SK-N-MC (cell line): ENCODE measurements at regions not wholly inside any gene's neighbourhood (a gene's known extent, or its start where the extent isn't known, plus 50 kb on each side); places are given as distances from the start of the nearest gene placed in this dataset.

Experiments used
- DNase-seq: peaks from one replicate; pipeline ENCODE4 v3.0.0-alpha.2; 2011; ENCODE audit warnings: low read depth, low spot score
- H3K27ac ChIP-seq: fragments of 200-600 bp; sonication (generic); 2 replicates; pipeline ENCODE4 v1.5.1; 2016; ENCODE audit warnings: mixed run types
- H3K36me3 ChIP-seq: fragments of 200-600 bp; sonication (generic); 2 replicates; pipeline ENCODE4 v1.6.1; 2017; ENCODE audit warnings: antibody characterized with exemption, low read length, mixed read lengths; ENCODE audit not compliant: insufficient read depth
- H3K4me3 ChIP-seq: fragments of 200-600 bp; sonication (generic); 2 replicates; pipeline ENCODE4 v1.5.1; 2016
- H3K9ac ChIP-seq: fragments of 200-600 bp; sonication (generic); 2 replicates; pipeline ENCODE4 v1.8.0; 2017; ENCODE audit warnings: mixed run types, mixed read lengths; ENCODE audit not compliant: insufficient read length
- H3K9me3 ChIP-seq: fragments of 200-600 bp; sonication (generic); 2 replicates; pipeline ENCODE4 v1.6.1; 2017; ENCODE audit warnings: low read depth, mild to moderate bottlenecking, antibody characterized with exemption, low read length, moderate library complexity, mixed read lengths
- EZH2 ChIP-seq: fragments of 200-600 bp; sonication (generic); IDR thresholded peaks from one replicate; pipeline ENCODE4 v1.6.1; 2017; ENCODE audit warnings: antibody characterized with exemption
- FOXP2 ChIP-seq: optimal IDR thresholded peaks from 2 replicates; pipeline ENCODE3; 2011; ENCODE audit warnings: mild to moderate bottlenecking, moderate library complexity; ENCODE audit not compliant: insufficient read depth; ENCODE audit errors: extremely low read length, control extremely low read depth
- POLR2AphosphoS5 ChIP-seq: IDR thresholded peaks from 2 replicates; pipeline ENCODE4 v1.6.1; 2012; ENCODE audit warnings: mild to moderate bottlenecking, low read depth, low read length, borderline replicate concordance

GRCh38 chr15:29411299-29411698, 141.7 kb upstream of the NSMCE3 start:
- TF ChIP-seq EZH2 (no peak), POLR2AphosphoS5 (no peak), FOXP2 (no peak)
- no peaks in the 10 kb centered on the region for H3K36me3 ChIP-seq
- no peak overlapping the region for H3K4me3 ChIP-seq
- no peaks in the 10 kb centered on the region for H3K9me3 ChIP-seq
- H3K9ac ChIP-seq, result no peak overlapping the region
- no peak overlapping the region for H3K27ac ChIP-seq
- DNase-seq, result no peak

GRCh38 chr15:29410338-29410737, 140.7 kb upstream of the NSMCE3 start:
- H3K36me3 ChIP-seq, result no peaks in the 10 kb centered on the region
- TF ChIP-seq FOXP2 (no peak), EZH2 (no peak), POLR2AphosphoS5 (no peak)
- DNase-seq, result no peak
- no peaks in the 10 kb centered on the region for H3K9me3 ChIP-seq
- H3K9ac ChIP-seq, result no peak overlapping the region
- no peak overlapping the region for H3K4me3 ChIP-seq
- H3K27ac ChIP-seq, result no peak overlapping the region

DNA sequence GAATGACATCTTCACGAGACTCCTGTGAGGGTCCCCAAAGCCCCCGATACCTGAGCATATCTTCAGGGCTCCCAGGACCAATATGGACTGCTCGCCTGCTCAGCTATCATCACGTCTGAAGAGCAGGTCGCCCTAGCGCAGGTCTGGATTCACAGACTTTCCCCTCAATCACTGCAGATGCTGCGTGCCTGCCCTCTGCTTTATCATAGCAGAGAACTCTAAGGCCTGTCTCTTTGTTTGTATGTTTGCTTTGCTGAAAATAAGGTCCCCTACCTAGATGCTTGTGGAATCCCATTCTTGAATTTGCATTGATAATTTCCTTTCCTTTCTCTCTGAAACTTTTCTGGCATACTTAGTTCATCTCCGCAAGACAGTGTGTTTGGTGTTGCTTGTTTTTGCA, 140.3 kb upstream of the NSMCE3 start:
- no peak overlapping the region for H3K27ac ChIP-seq
- TF ChIP-seq POLR2AphosphoS5 (no peak), EZH2 (no peak), FOXP2 (no peak)
- DNase-seq, result no peak
- no peak overlapping the region for H3K9ac ChIP-seq
- no peaks in the 10 kb centered on the region for H3K9me3 ChIP-seq
- no peak overlapping the region for H3K4me3 ChIP-seq
- H3K36me3 ChIP-seq, result no peaks in the 10 kb centered on the region

DNA sequence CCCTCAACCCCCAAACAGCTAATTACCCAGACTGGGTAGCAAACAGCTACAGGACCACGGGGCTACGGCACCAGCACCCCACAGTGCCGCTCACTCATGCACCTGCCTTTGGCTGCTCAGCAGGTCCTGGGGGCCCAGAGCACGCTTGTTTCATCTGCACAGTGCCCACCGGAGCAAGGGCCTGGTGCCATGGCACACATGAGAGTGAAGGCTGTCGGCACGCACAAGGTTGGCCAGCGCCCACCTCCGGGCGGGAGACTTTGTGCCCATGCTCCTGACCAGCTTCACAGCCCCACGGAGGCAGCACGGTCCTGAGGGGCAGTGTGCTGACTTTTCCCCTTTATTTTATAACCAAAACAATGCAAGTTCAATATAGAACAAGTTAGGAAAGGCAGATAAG, 135.9 kb upstream of the NSMCE3 start:
- Histone ChIP-seq H3K9me3 (no peaks in the 10 kb centered on the region), H3K36me3 (no peaks in the 10 kb centered on the region), H3K4me3 (no peak overlapping the region), H3K9ac (no peak overlapping the region), H3K27ac (no peak overlapping the region)
- DNase-seq, result no peak
- TF ChIP-seq EZH2 (no peak), POLR2AphosphoS5 (no peak), FOXP2 (no peak)

DNA sequence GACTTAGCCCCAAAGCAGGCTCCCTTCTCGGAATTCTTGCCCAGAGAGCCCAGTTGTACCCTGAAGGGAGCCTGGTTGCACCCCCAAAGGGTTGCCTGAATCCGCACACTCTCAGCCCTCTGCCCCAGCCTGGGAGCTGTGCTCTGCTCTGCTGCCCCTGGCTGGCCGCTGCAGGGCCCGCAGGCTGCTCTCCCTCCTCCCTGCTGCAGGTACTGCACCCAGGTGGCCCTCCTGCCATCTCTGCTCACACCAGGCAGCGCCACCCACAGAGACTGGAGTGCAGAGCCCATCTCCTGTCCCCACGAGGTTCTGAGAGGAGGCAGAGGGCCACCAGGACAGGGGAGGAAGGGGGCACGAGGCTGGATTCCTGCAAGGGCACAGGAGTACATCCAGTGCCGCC, 134.2 kb upstream of the NSMCE3 start:
- no peak overlapping the region for H3K9ac ChIP-seq
- H3K4me3 ChIP-seq, result no peak overlapping the region
- H3K27ac ChIP-seq, result no peak overlapping the region
- no peak for TF ChIP-seq EZH2
- no peak for TF ChIP-seq POLR2AphosphoS5
- no peak for TF ChIP-seq FOXP2
- no peak for DNase-seq
- no peaks in the 10 kb centered on the region for H3K36me3 ChIP-seq
- no peaks in the 10 kb centered on the region for H3K9me3 ChIP-seq

DNA sequence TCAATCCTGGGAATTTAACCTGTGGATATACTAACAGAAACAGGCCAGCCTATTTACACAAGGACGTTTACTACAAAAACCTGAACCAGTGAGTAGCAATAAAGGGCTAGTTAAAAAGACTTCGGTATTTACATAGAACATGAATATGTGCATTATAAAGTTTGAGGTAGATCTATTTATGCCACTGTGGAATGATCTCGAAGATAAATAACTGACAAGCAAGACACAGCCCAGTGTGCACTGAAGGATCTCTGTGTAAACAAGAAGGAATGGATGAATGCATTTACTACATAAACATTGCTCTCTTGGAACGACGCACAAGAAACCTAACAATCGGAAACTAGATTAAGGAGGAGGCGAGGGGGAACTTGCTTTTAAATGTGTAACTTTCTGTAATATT, 132.0 kb upstream of the NSMCE3 start:
- Histone ChIP-seq H3K27ac (no peak overlapping the region), H3K4me3 (no peak overlapping the region), H3K36me3 (no peaks in the 10 kb centered on the region), H3K9ac (no peak overlapping the region), H3K9me3 (no peaks in the 10 kb centered on the region)
- TF ChIP-seq POLR2AphosphoS5 (no peak), FOXP2 (no peak), EZH2 (no peak)
- no peak for DNase-seq

DNA sequence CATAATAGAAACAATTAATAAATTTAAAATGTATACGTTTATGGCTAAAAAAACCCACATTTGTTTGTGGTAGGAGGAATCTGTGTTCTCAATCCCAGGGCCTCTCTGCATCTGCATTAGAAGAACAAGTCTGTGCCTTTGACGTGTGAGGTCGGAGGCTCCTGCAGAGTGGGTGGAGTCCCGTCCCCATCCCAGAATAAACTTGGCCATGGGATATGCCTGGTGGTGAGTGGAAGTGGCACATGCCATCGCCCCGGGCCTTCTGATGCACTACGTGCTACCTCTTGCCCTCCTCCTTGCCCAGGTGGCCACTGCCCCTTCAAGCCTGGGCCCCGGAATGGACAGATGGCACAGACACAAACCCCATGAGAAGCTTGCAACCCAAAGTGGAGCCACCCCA, 131.1 kb upstream of the NSMCE3 start:
- no peaks in the 10 kb centered on the region for H3K36me3 ChIP-seq
- TF ChIP-seq POLR2AphosphoS5 (no peak), FOXP2 (no peak), EZH2 (no peak)
- no peak overlapping the region for H3K27ac ChIP-seq
- no peak overlapping the region for H3K9ac ChIP-seq
- no peaks in the 10 kb centered on the region for H3K9me3 ChIP-seq
- no peak for DNase-seq
- no peak overlapping the region for H3K4me3 ChIP-seq

DNA sequence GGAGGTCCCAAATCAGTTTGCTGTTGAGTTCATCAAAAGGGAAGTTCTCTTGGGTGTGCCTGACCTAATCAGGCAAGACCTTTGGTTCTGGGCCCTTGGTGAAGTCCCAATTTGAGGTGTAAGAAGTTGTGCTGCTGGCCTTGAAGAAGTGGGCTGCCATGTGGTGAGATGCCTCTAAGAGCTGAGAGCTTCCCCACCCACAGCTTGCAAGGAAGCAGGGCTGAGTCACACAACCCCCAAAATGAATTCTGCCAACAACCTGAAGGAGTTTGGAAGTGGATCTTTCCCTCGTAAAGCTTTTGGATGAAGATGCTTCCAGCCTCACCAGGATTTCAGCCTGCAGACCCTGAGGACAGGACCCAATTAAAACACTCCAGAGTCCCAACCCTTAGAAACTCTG, 129.3 kb upstream of the NSMCE3 start:
- no peak for DNase-seq
- TF ChIP-seq EZH2 (no peak), FOXP2 (no peak), POLR2AphosphoS5 (no peak)
- H3K4me3 ChIP-seq, result no peak overlapping the region
- H3K27ac ChIP-seq, result no peak overlapping the region
- H3K36me3 ChIP-seq, result no peaks in the 10 kb centered on the region
- no peaks in the 10 kb centered on the region for H3K9me3 ChIP-seq
- H3K9ac ChIP-seq, result no peak overlapping the region

DNA sequence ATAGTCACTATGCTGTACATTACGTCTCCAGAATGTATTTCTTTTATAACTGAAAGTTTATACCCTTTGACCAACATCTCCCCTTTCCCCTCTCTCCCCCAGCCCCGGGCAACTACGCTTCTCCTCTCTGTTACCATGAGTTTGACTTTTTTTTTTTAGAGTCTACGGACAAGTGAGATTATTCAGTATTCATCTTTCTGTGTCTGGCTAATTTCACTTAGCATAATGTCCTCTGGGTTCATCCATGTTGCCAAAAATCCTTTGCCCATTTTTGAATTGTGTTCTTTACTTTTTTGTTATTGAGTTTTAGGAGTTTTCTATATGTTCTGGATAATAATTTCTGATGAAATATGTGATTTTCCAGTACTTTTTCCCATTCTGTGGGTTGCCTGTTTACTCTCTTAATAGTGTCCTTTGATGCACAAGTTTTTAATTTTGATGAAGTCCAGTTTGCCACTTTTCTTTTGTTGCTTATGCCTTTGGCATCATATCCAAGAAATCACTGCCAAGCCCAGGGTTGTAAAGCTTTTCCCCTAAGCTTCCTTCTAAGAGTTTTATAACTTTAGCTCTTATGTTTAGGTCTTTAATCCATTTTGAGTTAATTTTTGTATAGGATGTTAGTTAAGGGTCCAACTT, 126.7 kb upstream of the NSMCE3 start:
- H3K9ac ChIP-seq, result no peak overlapping the region
- no peak overlapping the region for H3K4me3 ChIP-seq
- no peak for TF ChIP-seq FOXP2
- TF ChIP-seq POLR2AphosphoS5, result no peak
- no peak for TF ChIP-seq EZH2
- H3K27ac ChIP-seq, result no peak overlapping the region
- H3K36me3 ChIP-seq, result no peaks in the 10 kb centered on the region
- no peaks in the 10 kb centered on the region for H3K9me3 ChIP-seq
- no peak for DNase-seq

DNA sequence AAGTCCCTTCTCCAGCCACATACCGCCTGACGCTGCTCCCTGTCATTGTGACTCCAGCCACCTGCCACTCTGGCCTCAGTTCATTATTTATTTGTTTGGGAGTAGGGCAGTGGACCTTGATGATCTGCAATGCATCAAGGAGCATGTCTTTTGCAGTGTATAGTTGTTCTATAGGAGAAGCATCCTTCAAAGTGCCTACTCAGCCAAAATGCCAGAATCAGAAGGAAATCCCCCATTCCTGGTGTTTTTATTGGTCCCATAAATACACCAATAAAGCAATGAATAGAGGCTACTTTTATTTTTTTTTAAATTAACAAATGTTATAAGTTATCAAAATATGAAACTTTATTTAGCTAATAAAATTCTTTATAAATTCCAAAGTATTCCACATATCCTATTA, 123.8 kb upstream of the NSMCE3 start:
- no peak overlapping the region for H3K27ac ChIP-seq

More for the DNA sequence above, 123.8 kb upstream of the NSMCE3 start:
- TF ChIP-seq FOXP2 (no peak), EZH2 (no peak), POLR2AphosphoS5 (no peak)
- Histone ChIP-seq H3K9ac (no peak overlapping the region), H3K9me3 (no peaks in the 10 kb centered on the region), H3K4me3 (no peak overlapping the region), H3K36me3 (no peaks in the 10 kb centered on the region)
- DNase-seq, result no peak
